SK-N-SH treated with all-trans-retinoic acid at 6 μM for 48 hours (cell line): ENCODE measurements at regions not wholly inside any gene's neighbourhood (a gene's known extent, or its start where the extent isn't known, plus 50 kb on each side); places are given as distances from the start of the nearest gene placed in this dataset.

ENCODE experiments used
- BACH2 ChIP-seq: fragments of 250-450 bp; sonication (Bioruptor Pico); IDR thresholded peaks from 2 replicates; pipeline ENCODE4 v1.9.0; 2021; ENCODE audit warnings: mild to moderate bottlenecking, borderline replicate concordance
- CREB5 ChIP-seq: fragments of 250-450 bp; sonication (Bioruptor Pico); IDR thresholded peaks from 2 replicates; pipeline ENCODE4 v1.5.1; 2020; ENCODE audit warnings: low read depth, mild to moderate bottlenecking, moderate library complexity
- CSDC2 ChIP-seq: fragments of 250-450 bp; sonication (Bioruptor Pico); IDR thresholded peaks from 2 replicates; pipeline ENCODE4 v1.5.0; 2020; ENCODE audit warnings: mild to moderate bottlenecking, moderate library complexity
- ESRRG ChIP-seq: fragments of 250-450 bp; sonication (Bioruptor Pico); IDR thresholded peaks from 2 replicates; pipeline ENCODE4 v1.6.1; 2021; ENCODE audit warnings: mild to moderate bottlenecking
- TCF4 ChIP-seq: fragments of 250-450 bp; sonication (Bioruptor Pico); IDR thresholded peaks from 2 replicates; pipeline ENCODE4 v1.8.0; 2021; ENCODE audit warnings: mild to moderate bottlenecking, moderate library complexity, borderline replicate concordance
- ZFP30 ChIP-seq: fragments of 450-650 bp; formaldehyde crosslinking; IDR thresholded peaks from 2 replicates; pipeline ENCODE4 v1.5.0; 2022; ENCODE audit warnings: mild to moderate bottlenecking, moderate library complexity
- ZNF565 ChIP-seq: fragments of 450-650 bp; formaldehyde crosslinking; conservative IDR thresholded peaks from 2 replicates; pipeline ENCODE4 v1.5.0; 2020; ENCODE audit warnings: low read depth, mild to moderate bottlenecking, moderate library complexity
- TF ChIP-seq, protein P1 (sequence below): fragments of 250-450 bp; sonication (Bioruptor Pico); IDR thresholded peaks from 2 replicates; pipeline ENCODE4 v1.8.0; 2020; ENCODE audit warnings: mild to moderate bottlenecking, moderate library complexity, borderline replicate concordance
- TF ChIP-seq, protein P2 (sequence below): fragments of 250-450 bp; sonication (Bioruptor Pico); IDR thresholded peaks from 2 replicates; pipeline ENCODE4 v1.5.1; 2021; ENCODE audit warnings: mild to moderate bottlenecking, moderate library complexity

DNA sequence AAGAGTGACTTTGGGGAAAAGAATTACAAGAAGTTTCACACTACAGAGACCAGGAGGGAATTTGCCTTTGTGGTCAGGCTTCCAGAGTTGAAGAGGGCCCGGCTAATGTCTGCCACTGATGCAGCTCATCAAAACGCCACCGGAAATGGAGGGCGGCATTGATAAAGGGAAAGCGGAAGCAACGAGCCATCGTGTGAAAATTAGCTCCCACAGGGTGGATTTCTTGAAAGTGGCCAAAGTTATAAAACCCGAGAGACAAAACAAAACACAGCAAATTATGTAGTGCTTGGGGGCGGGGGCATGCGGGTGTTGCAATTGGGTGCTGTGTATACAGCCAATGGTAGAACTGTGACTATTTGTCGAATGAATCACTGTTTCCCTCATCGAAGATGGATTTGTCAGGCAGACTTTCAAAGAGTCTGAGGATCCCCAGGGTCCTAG, 113.0 kb downstream of the ADAMTS15 start:
- TF ChIP-seq, protein P1, sequence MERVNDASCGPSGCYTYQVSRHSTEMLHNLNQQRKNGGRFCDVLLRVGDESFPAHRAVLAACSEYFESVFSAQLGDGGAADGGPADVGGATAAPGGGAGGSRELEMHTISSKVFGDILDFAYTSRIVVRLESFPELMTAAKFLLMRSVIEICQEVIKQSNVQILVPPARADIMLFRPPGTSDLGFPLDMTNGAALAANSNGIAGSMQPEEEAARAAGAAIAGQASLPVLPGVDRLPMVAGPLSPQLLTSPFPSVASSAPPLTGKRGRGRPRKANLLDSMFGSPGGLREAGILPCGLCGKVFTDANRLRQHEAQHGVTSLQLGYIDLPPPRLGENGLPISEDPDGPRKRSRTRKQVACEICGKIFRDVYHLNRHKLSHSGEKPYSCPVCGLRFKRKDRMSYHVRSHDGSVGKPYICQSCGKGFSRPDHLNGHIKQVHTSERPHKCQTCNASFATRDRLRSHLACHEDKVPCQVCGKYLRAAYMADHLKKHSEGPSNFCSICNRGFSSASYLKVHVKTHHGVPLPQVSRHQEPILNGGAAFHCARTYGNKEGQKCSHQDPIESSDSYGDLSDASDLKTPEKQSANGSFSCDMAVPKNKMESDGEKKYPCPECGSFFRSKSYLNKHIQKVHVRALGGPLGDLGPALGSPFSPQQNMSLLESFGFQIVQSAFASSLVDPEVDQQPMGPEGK = no peak
- TF ChIP-seq ZNF565 (CRISPR knock-in tag) (no peak), CSDC2 (CRISPR knock-in tag) (no peak), CREB5 (CRISPR knock-in tag) (no peak), BACH2 (CRISPR knock-in tag) (no peak), ZFP30 (CRISPR knock-in tag) (no peak), TCF4 (CRISPR knock-in tag) (no peak), ESRRG (CRISPR knock-in tag) (no peak)
- TF ChIP-seq, protein P2, sequence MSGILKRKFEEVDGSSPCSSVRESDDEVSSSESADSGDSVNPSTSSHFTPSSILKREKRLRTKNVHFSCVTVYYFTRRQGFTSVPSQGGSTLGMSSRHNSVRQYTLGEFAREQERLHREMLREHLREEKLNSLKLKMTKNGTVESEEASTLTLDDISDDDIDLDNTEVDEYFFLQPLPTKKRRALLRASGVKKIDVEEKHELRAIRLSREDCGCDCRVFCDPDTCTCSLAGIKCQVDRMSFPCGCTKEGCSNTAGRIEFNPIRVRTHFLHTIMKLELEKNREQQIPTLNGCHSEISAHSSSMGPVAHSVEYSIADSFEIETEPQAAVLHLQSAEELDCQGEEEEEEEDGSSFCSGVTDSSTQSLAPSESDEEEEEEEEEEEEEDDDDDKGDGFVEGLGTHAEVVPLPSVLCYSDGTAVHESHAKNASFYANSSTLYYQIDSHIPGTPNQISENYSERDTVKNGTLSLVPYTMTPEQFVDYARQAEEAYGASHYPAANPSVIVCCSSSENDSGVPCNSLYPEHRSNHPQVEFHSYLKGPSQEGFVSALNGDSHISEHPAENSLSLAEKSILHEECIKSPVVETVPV (CRISPR knock-in tag) = no peak
